ENCODE measurements at regions not wholly inside any gene's neighbourhood (a gene's known extent, or its start where the extent isn't known, plus 50 kb on each side); places are given as distances from the start of the nearest gene placed in this dataset.

DNA sequence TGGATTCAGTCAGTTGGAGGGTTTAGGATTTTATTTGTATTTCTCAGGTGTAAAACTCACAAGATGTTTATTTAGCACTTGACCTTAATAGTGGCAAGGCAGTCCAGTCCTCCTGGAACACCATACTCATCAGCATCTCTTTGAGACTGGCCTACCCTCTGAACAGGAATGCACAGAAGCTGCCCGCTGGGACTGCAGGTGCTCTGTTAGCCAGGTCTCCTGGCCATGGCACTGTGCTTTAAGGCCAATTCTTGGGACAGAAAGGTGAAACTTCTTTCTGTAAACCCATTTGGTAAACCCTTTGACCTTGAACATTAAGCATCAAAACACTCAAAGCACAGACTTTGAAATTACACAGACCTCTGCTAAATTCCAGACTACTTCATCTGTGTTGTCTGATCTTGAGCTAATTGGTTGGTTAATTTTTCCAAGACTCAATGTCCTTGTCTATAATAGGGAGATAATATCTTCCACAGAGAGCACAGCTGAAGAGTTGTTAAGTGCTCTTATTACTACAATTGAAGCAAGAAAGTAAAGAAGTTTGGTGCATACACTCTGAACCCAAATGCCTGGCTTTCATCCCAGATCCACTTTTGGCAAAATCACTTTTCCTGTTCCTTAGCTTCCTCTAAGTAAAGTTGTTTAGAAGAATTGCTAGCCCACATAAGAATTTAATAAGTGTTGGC is 54.9 kb upstream of the NT5E start:
- TF ChIP-seq, protein P1, sequence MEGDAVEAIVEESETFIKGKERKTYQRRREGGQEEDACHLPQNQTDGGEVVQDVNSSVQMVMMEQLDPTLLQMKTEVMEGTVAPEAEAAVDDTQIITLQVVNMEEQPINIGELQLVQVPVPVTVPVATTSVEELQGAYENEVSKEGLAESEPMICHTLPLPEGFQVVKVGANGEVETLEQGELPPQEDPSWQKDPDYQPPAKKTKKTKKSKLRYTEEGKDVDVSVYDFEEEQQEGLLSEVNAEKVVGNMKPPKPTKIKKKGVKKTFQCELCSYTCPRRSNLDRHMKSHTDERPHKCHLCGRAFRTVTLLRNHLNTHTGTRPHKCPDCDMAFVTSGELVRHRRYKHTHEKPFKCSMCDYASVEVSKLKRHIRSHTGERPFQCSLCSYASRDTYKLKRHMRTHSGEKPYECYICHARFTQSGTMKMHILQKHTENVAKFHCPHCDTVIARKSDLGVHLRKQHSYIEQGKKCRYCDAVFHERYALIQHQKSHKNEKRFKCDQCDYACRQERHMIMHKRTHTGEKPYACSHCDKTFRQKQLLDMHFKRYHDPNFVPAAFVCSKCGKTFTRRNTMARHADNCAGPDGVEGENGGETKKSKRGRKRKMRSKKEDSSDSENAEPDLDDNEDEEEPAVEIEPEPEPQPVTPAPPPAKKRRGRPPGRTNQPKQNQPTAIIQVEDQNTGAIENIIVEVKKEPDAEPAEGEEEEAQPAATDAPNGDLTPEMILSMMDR (IDR thresholded peaks at IDR 0.05), result no peak
- TF ChIP-seq POLR2A (IDR thresholded peaks at IDR 0.05), result no peak
